ENCODE measurements at regions not wholly inside any gene's neighbourhood (a gene's known extent, or its start where the extent isn't known, plus 50 kb on each side); places are given as distances from the start of the nearest gene placed in this dataset.

DNA sequence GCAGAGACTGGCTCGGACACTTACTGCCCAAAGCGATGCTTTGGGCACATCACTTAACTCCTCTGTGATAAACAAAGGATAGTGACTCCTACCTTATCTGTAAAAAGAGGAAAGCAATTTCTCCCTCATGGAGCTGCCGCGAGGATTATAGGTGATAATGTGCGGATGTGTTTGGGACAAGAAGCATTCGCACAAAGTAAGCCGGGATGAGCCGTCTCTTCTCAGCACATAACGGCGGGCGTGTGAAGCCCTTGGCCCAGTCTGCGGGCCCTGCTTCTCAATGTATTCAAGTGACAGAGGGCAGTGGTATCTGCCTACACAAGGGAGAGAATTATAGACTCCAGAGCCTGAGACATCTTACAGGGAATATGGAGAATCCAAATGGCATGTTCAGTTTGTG is 550.3 kb upstream of the CPEB2 start:
- Histone ChIP-seq H3K36me3 (ENCODE audit: control insufficient read depth, low read length) (no peaks in the 10 kb centered on the region), H3K79me2 (ENCODE audit: control insufficient read depth, low read length) (no peaks in the 10 kb centered on the region), H4K20me1 (ENCODE audit: control insufficient read depth, insufficient read depth, low read depth, low read length) (no peaks in the 10 kb centered on the region), H3K9me2 (replicated peaks; ENCODE audit: control insufficient read depth, low read length) (no peaks in the 10 kb centered on the region), H3K27ac (ENCODE audit: low read depth, low read length) (no peak overlapping the region), H3K9me3 (ENCODE audit: control insufficient read depth, insufficient read depth, low read length) (no peaks in the 10 kb centered on the region), H3K4me2 (ENCODE audit: low read length) (no peak overlapping the region), H3K4me3 (ENCODE audit: low read length) (no peak overlapping the region), H3F3A (ENCODE audit: control insufficient read depth, insufficient read depth) (no peaks in the 10 kb centered on the region), H3K27me3 (ENCODE audit: control insufficient read depth, low read length) (no peaks in the 10 kb centered on the region), H3K4me1 (ENCODE audit: control insufficient read depth, low read length) (no peaks in the 10 kb centered on the region)
- TF ChIP-seq, protein P1, sequence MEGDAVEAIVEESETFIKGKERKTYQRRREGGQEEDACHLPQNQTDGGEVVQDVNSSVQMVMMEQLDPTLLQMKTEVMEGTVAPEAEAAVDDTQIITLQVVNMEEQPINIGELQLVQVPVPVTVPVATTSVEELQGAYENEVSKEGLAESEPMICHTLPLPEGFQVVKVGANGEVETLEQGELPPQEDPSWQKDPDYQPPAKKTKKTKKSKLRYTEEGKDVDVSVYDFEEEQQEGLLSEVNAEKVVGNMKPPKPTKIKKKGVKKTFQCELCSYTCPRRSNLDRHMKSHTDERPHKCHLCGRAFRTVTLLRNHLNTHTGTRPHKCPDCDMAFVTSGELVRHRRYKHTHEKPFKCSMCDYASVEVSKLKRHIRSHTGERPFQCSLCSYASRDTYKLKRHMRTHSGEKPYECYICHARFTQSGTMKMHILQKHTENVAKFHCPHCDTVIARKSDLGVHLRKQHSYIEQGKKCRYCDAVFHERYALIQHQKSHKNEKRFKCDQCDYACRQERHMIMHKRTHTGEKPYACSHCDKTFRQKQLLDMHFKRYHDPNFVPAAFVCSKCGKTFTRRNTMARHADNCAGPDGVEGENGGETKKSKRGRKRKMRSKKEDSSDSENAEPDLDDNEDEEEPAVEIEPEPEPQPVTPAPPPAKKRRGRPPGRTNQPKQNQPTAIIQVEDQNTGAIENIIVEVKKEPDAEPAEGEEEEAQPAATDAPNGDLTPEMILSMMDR (IDR thresholded peaks at IDR 0.05; ENCODE audit: low read depth, low read length, poor library complexity, severe bottlenecking), result no peak
- no peak for TF ChIP-seq EZH2phosphoT487 (IDR thresholded peaks at IDR 0.05; ENCODE audit: borderline replicate concordance, low read length)

DNA sequence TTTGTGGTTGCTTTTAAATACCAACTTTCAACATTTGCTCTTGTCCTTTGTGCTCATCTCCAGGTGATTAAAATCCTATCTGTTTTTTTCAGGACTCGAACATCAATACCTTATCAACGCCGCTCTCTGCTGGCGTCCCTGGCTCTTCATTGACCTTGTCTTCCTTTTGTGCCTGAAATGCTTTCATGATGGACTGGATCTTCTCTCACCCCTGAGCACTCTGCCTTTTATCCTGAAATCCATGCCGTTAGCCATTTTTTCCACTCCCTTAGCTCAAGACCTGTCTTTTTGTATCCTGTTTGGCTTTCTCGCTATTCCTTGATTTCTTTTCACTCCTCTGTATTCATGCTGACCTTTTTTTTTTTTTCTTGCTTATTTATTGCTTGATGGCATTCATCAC is 549.5 kb upstream of the CPEB2 start:
- H3K4me3 ChIP-seq (ENCODE audit: low read length), result no peak overlapping the region
- no peaks in the 10 kb centered on the region for H3K4me1 ChIP-seq (ENCODE audit: control insufficient read depth, low read length)
- no peaks in the 10 kb centered on the region for H3K9me2 ChIP-seq (replicated peaks; ENCODE audit: control insufficient read depth, low read length)
- no peaks in the 10 kb centered on the region for H4K20me1 ChIP-seq (ENCODE audit: control insufficient read depth, insufficient read depth, low read depth, low read length)
- H3K4me2 ChIP-seq (ENCODE audit: low read length), result no peak overlapping the region
- H3K27me3 ChIP-seq (ENCODE audit: control insufficient read depth, low read length), result no peaks in the 10 kb centered on the region
- H3K27ac ChIP-seq (ENCODE audit: low read depth, low read length), result no peak overlapping the region
- no peaks in the 10 kb centered on the region for H3K9me3 ChIP-seq (ENCODE audit: control insufficient read depth, insufficient read depth, low read length)
- no peak for TF ChIP-seq EZH2phosphoT487 (IDR thresholded peaks at IDR 0.05; ENCODE audit: borderline replicate concordance, low read length)
- TF ChIP-seq, protein P1 (IDR thresholded peaks at IDR 0.05; ENCODE audit: low read depth, low read length, poor library complexity, severe bottlenecking), result no peak
- H3K79me2 ChIP-seq (ENCODE audit: control insufficient read depth, low read length), result no peaks in the 10 kb centered on the region
- no peaks in the 10 kb centered on the region for H3K36me3 ChIP-seq (ENCODE audit: control insufficient read depth, low read length)
- no peaks in the 10 kb centered on the region for H3F3A ChIP-seq (ENCODE audit: control insufficient read depth, insufficient read depth)

DNA sequence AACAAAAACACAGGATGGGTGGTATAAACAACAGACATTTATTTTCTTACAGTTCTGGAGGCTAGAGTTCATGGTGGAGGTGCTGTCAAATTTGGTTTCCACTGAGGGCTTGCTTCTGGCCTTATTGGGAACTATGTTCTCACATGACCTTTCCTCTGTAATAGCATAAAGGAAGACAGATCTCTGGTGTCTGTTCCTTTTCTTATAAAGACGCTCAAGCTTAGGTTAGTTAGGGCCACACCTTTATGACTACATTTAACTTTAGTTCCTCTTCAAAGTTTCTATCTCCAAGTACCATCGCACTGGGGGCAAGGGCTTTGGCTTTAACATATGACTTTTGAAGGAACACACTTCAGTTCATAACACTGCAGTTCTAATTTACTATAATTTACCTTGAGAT is 543.8 kb upstream of the CPEB2 start:
- Histone ChIP-seq H3K9me2 (replicated peaks; ENCODE audit: control insufficient read depth, low read length) (no peaks in the 10 kb centered on the region), H3F3A (ENCODE audit: control insufficient read depth, insufficient read depth) (no peaks in the 10 kb centered on the region), H3K27ac (ENCODE audit: low read depth, low read length) (no peak overlapping the region), H3K4me3 (ENCODE audit: low read length) (no peak overlapping the region), H3K9me3 (ENCODE audit: control insufficient read depth, insufficient read depth, low read length) (no peaks in the 10 kb centered on the region), H3K4me1 (ENCODE audit: control insufficient read depth, low read length) (no peaks in the 10 kb centered on the region), H3K4me2 (ENCODE audit: low read length) (no peak overlapping the region), H4K20me1 (ENCODE audit: control insufficient read depth, insufficient read depth, low read depth, low read length) (no peaks in the 10 kb centered on the region), H3K27me3 (ENCODE audit: control insufficient read depth, low read length) (no peaks in the 10 kb centered on the region), H3K36me3 (ENCODE audit: control insufficient read depth, low read length) (no peaks in the 10 kb centered on the region), H3K79me2 (ENCODE audit: control insufficient read depth, low read length) (no peaks in the 10 kb centered on the region)
- no peak for TF ChIP-seq EZH2phosphoT487 (IDR thresholded peaks at IDR 0.05; ENCODE audit: borderline replicate concordance, low read length)
- TF ChIP-seq, protein P1 (IDR thresholded peaks at IDR 0.05; ENCODE audit: low read depth, low read length, poor library complexity, severe bottlenecking), result no peak

DNA sequence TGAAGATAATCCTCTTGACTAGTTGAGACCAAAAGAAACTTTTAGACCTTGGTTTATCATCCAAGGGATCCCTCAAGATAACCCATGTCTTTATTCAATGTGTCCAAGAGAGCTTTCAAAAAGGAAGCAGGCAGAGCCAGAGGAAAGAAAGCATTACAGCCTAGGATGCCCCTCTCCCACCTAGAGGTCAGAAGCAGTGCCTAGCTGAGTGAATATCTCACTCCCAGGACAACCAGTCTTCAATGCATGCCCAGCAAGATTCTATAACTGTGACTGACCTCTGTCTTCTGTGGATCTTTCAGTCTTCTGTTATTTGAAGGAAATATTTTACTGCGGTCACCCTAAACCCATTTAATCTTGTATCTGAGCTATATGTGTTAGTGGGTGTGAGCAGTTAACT is 537.2 kb upstream of the CPEB2 start:
- no peak for TF ChIP-seq EZH2phosphoT487 (IDR thresholded peaks at IDR 0.05; ENCODE audit: borderline replicate concordance, low read length)
- TF ChIP-seq, protein P1 (IDR thresholded peaks at IDR 0.05; ENCODE audit: low read depth, low read length, poor library complexity, severe bottlenecking), result no peak
- Histone ChIP-seq H3K4me2 (ENCODE audit: low read length) (no peak overlapping the region), H3K27ac (ENCODE audit: low read depth, low read length) (no peak overlapping the region), H3K9me3 (ENCODE audit: control insufficient read depth, insufficient read depth, low read length) (no peaks in the 10 kb centered on the region), H3K36me3 (ENCODE audit: control insufficient read depth, low read length) (no peaks in the 10 kb centered on the region), H3K4me3 (ENCODE audit: low read length) (no peak overlapping the region), H3K9me2 (replicated peaks; ENCODE audit: control insufficient read depth, low read length) (no peaks in the 10 kb centered on the region), H3K79me2 (ENCODE audit: control insufficient read depth, low read length) (no peaks in the 10 kb centered on the region), H3F3A (ENCODE audit: control insufficient read depth, insufficient read depth) (no peaks in the 10 kb centered on the region), H3K27me3 (ENCODE audit: control insufficient read depth, low read length) (no peaks in the 10 kb centered on the region), H4K20me1 (ENCODE audit: control insufficient read depth, insufficient read depth, low read depth, low read length) (no peaks in the 10 kb centered on the region), H3K4me1 (ENCODE audit: control insufficient read depth, low read length) (no peaks in the 10 kb centered on the region)

Data from DOHH2 (cell line).